ENCODE measurements at regions not wholly inside any gene's neighbourhood (a gene's known extent, or its start where the extent isn't known, plus 50 kb on each side); places are given as distances from the start of the nearest gene placed in this dataset.

GRCh38 chr16:86325360-86325759 lies 185.0 kb upstream of the FOXF1 start:
- TF ChIP-seq CTCF (IDR thresholded peaks at IDR 0.05; ENCODE audit: low read depth, low read length, poor library complexity, severe bottlenecking): no peak
- no peak for TF ChIP-seq EZH2phosphoT487 (IDR thresholded peaks at IDR 0.05; ENCODE audit: borderline replicate concordance, low read length)

Measured in DOHH2 (cell line).